DND-41 (cell line): ENCODE measurements at regions not wholly inside any gene's neighbourhood (a gene's known extent, or its start where the extent isn't known, plus 50 kb on each side); places are given as distances from the start of the nearest gene placed in this dataset.

Experiments used
- ATAC-seq: fragments of 200-7000 bp; cut with Tn5 transposase; 3 replicates; pipeline ENCODE4 v1.9.1; 2021; ENCODE audit warnings: low read depth; ENCODE audit not compliant: insufficient read depth
- DNase-seq: peaks from one replicate; pipeline ENCODE4 v3.0.0-alpha.2; 2020
- H2AFZ ChIP-seq: 2 replicates; pipeline ENCODE4 v1.6.0; 2012; ENCODE audit warnings: low read depth, low read length
- H3K27ac ChIP-seq: 2 replicates; pipeline ENCODE4 v1.5.1; 2012; ENCODE audit warnings: low read length, inconsistent platforms
- H3K27me3 ChIP-seq: fragments of 200-600 bp; sonication (generic); 2 replicates; pipeline ENCODE4 v1.6.0; 2012; ENCODE audit warnings: low read length, mild to moderate bottlenecking, inconsistent platforms; ENCODE audit not compliant: insufficient read depth, poor library complexity
- H3K36me3 ChIP-seq: 2 replicates; pipeline ENCODE4 v1.5.1; 2012; ENCODE audit warnings: low read length, inconsistent platforms; ENCODE audit not compliant: insufficient read depth
- H3K4me1 ChIP-seq: 2 replicates; pipeline ENCODE4 v1.5.1; 2012; ENCODE audit warnings: mild to moderate bottlenecking, low read length; ENCODE audit not compliant: insufficient read depth
- H3K4me2 ChIP-seq: 2 replicates; pipeline ENCODE4 v1.6.0; 2012; ENCODE audit warnings: mild to moderate bottlenecking, moderate library complexity, low read length, inconsistent platforms; ENCODE audit not compliant: insufficient read depth
- H3K4me3 ChIP-seq, 2 experiments: fragments of 200-600 bp in 1 of 2; shearing (Covaris generic) in 1 of 2; 2 replicates each; pipeline ENCODE4 v1.5.1; 2012 to 2016; ENCODE audit warnings: inconsistent platforms in 2 of 2, low read length in 2 of 2, mild to moderate bottlenecking in 2 of 2, low read depth in 1 of 2, moderate library complexity in 1 of 2
- H3K79me2 ChIP-seq: 2 replicates; pipeline ENCODE4 v1.6.0; 2012; ENCODE audit warnings: low read length, inconsistent platforms; ENCODE audit not compliant: insufficient read depth
- H3K9ac ChIP-seq: 2 replicates; pipeline ENCODE4 v1.6.0; 2012; ENCODE audit warnings: low read depth, mild to moderate bottlenecking, inconsistent platforms, low read length, moderate library complexity
- H3K9me3 ChIP-seq: 2 replicates; pipeline ENCODE4 v1.5.1; 2012; ENCODE audit warnings: low read length, moderate library complexity, mild to moderate bottlenecking, inconsistent platforms; ENCODE audit not compliant: insufficient read depth, severe bottlenecking
- H4K20me1 ChIP-seq: 2 replicates; pipeline ENCODE4 v1.6.0; 2012; ENCODE audit warnings: low read length; ENCODE audit not compliant: insufficient read depth
- EZH2 ChIP-seq: IDR thresholded peaks from 3 replicates; pipeline ENCODE4 v1.6.1; 2012; ENCODE audit warnings: borderline replicate concordance, low read depth, mild to moderate bottlenecking, moderate library complexity, low read length, inconsistent platforms; ENCODE audit not compliant: severe bottlenecking
- TF ChIP-seq, protein P1 (sequence below): IDR thresholded peaks from 2 replicates; pipeline ENCODE4 v1.5.1; 2012; ENCODE audit warnings: borderline replicate concordance, low read length, moderate library complexity, mild to moderate bottlenecking; ENCODE audit not compliant: poor library complexity, severe bottlenecking; ENCODE audit errors: extremely low read depth

DNA sequence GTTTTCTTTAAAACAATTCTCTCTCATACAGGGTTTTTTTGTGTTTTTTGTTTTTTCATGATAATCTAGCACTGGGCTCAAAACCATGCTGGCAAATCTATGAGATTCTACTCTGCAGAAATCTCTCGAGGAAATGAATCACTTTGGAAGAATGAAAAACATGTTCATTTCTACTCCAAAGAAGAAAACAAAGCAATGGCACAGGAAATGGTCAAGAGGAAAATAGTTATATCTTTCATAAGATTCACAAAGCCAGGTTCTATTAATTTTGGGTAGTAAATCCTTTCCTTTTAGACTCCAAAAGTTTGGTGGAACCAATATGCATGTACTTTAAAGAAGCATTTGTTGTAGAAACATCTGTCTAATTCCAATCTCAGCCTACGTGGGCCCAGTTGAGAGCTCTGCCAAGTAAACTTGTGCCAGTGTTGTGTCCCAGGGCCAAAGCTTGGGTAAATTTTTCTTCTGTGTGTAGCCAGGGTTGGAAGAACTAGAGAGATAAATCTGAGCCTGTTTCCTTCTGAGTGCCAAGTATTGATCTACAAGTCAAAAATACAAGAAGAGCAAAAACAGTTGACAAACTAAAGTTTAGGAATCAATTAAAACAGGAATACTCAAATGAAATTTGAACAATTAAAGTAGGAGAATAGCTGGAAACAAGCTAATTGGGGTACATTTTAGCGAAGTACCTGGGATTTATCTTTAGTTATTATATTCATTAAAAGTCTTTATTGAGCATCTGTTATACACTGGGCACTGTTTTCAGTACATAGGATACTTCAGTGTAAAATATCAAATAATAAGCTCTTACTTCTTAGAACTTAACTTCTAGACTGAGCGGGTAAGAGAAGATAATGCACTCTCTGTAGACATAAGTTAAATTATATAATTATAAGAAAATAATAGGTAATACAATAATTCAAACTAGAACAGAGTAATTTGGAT is 657.5 kb upstream of the NECTIN3 start:
- no peak overlapping the region for H3K4me2 ChIP-seq
- TF ChIP-seq, protein P1, sequence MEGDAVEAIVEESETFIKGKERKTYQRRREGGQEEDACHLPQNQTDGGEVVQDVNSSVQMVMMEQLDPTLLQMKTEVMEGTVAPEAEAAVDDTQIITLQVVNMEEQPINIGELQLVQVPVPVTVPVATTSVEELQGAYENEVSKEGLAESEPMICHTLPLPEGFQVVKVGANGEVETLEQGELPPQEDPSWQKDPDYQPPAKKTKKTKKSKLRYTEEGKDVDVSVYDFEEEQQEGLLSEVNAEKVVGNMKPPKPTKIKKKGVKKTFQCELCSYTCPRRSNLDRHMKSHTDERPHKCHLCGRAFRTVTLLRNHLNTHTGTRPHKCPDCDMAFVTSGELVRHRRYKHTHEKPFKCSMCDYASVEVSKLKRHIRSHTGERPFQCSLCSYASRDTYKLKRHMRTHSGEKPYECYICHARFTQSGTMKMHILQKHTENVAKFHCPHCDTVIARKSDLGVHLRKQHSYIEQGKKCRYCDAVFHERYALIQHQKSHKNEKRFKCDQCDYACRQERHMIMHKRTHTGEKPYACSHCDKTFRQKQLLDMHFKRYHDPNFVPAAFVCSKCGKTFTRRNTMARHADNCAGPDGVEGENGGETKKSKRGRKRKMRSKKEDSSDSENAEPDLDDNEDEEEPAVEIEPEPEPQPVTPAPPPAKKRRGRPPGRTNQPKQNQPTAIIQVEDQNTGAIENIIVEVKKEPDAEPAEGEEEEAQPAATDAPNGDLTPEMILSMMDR = no peak
- no peak for TF ChIP-seq EZH2
- no peak for DNase-seq
- H3K9me3 ChIP-seq = no peaks in the 10 kb centered on the region
- no peak overlapping the region for H3K4me3 ChIP-seq
- H2AFZ ChIP-seq = no peak overlapping the region
- no peaks in the 10 kb centered on the region for H3K79me2 ChIP-seq
- no peaks in the 10 kb centered on the region for H3K27me3 ChIP-seq
- H3K4me1 ChIP-seq = no peaks in the 10 kb centered on the region
- no peak overlapping the region for H3K27ac ChIP-seq
- H3K9ac ChIP-seq = no peak overlapping the region
- no peaks in the 10 kb centered on the region for H3K36me3 ChIP-seq
- H4K20me1 ChIP-seq = no peaks in the 10 kb centered on the region
- ATAC-seq = no peak

DNA sequence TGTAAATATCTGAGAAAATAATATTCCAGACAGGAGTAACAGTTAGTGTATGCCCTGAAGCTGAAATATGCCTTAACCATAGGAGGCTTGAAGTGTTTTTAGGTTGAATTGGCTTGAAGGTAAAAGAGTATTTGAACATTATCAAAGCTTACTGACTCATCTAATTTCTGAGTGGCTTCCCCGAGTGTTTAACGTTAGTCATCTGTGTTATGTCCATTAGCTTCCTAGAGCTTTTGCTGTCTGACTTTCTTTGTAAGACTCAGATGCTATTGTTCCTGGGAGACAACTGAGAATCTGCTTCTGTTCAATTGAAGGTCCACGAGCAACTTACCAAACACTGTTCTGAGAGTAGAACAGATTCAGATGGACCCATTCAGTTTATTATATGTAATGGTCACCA is 656.8 kb upstream of the NECTIN3 start:
- no peaks in the 10 kb centered on the region for H3K79me2 ChIP-seq
- H3K4me3 ChIP-seq = no peak overlapping the region
- no peaks in the 10 kb centered on the region for H3K27me3 ChIP-seq
- no peak overlapping the region for H3K27ac ChIP-seq
- DNase-seq (no peak), ATAC-seq (no peak)
- no peak for TF ChIP-seq EZH2
- TF ChIP-seq, protein P1 = no peak
- H3K9ac ChIP-seq = no peak overlapping the region
- H4K20me1 ChIP-seq = no peaks in the 10 kb centered on the region
- no peaks in the 10 kb centered on the region for H3K4me1 ChIP-seq
- no peaks in the 10 kb centered on the region for H3K36me3 ChIP-seq
- no peak overlapping the region for H3K4me2 ChIP-seq
- H2AFZ ChIP-seq = no peak overlapping the region
- no peaks in the 10 kb centered on the region for H3K9me3 ChIP-seq

DNA sequence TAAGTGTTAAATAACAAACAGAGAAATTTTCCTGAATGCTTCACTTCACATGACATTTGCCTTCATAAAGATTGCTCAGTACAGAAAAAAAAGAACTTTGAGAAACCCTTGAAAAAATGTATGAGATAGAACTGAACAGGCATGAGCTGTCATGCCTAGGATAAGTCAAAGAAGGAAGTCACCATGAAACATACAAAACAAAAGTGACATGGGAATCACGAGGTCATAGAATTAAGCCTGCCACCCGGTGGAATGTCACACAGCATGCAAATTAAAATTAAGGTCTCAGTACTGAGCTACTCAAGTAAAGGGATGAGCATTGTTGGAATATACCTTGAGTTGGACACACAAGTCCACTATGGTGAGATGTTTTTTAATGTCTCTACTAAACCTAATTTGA is 652.5 kb upstream of the NECTIN3 start:
- Histone ChIP-seq H3K4me1 (no peaks in the 10 kb centered on the region), H3K4me3 (no peak overlapping the region), H3K27me3 (no peaks in the 10 kb centered on the region), H3K27ac (no peak overlapping the region), H4K20me1 (no peaks in the 10 kb centered on the region), H3K9me3 (no peaks in the 10 kb centered on the region), H3K9ac (no peak overlapping the region), H3K36me3 (no peaks in the 10 kb centered on the region), H2AFZ (no peak overlapping the region), H3K79me2 (no peaks in the 10 kb centered on the region), H3K4me2 (no peak overlapping the region)
- peak; percentile 11 for DNase-seq
- peak; percentile 50; the same call in 2 of the 3 replicates for ATAC-seq
- TF ChIP-seq, protein P1 = peak; percentile 49
- no peak for TF ChIP-seq EZH2
